Transverse colon (tissue), 4 donors: ENCODE measurements at regions not wholly inside any gene's neighbourhood (a gene's known extent, or its start where the extent isn't known, plus 50 kb on each side); places are given as distances from the start of the nearest gene placed in this dataset.

Experiments used
- DNase-seq: peaks from one replicate; pipeline ENCODE4 v3.0.0-alpha.2; 2019
- H3K27ac ChIP-seq, 4 donors: fragments of 200-600 bp; sonication (generic); 2 replicates each; pipeline ENCODE4 v1.5.1; 2016 to 2018; ENCODE audit warnings: inconsistent platforms in 4 of 4
- H3K27me3 ChIP-seq: fragments of 200-600 bp; sonication (generic); 2 replicates; pipeline ENCODE4 v1.5.1; 2017; ENCODE audit warnings: inconsistent platforms
- H3K36me3 ChIP-seq, 4 donors: fragments of 200-600 bp; sonication (generic); 2 replicates each; pipeline ENCODE4 v1.5.1; 2017 to 2019; ENCODE audit warnings: inconsistent platforms in 4 of 4
- H3K4me1 ChIP-seq, 4 donors: fragments of 200-600 bp; sonication (generic); 2 replicates each; pipeline ENCODE4 v1.5.1; 2017 to 2020; ENCODE audit warnings: inconsistent platforms in 4 of 4
- H3K4me3 ChIP-seq, 4 donors: fragments of 200-600 bp; sonication (generic); 1 replicate in 1 of 4; 2 replicates in 3 of 4; pipeline versions ENCODE4 v1.5.1 to v1.6.1; 2017 to 2019; ENCODE audit warnings: inconsistent platforms in 4 of 4
- H3K9me3 ChIP-seq, 2 donors: fragments of 200-600 bp; sonication (generic); 2 replicates each; pipeline ENCODE4 v1.5.1; 2017 to 2019; ENCODE audit warnings: inconsistent platforms in 2 of 2
- EP300 ChIP-seq: sonication (generic); formaldehyde crosslinking; IDR thresholded peaks from one replicate; pipeline ENCODE4 v1.6.1; 2017; ENCODE audit warnings: antibody characterized with exemption, low read depth
- POLR2A ChIP-seq: fragments of 450-650 bp; IDR thresholded peaks from one replicate; pipeline ENCODE4 v1.6.1; 2016; ENCODE audit warnings: antibody characterized with exemption, mild to moderate bottlenecking, moderate library complexity
- POLR2AphosphoS5 ChIP-seq, 3 donors: sonication (generic); formaldehyde crosslinking; IDR thresholded peaks; one replicate each; pipeline ENCODE4 v1.6.1; 2016; ENCODE audit warnings: antibody characterized with exemption in 3 of 3
- WGBS, 2 donors: methylation state at CpG; one replicate each; pipeline ENCODE4 v1.1.5; 2018; ENCODE audit warnings: low coverage in 1 of 2; 5-methylcytosine and 5-hydroxymethylcytosine counted together
- in situ Hi-C, 4 donors: fragments of 200-750 bp; cut with MboI; loops; one replicate each; pipeline versions ENCODE4 v1.15.0 to v1.15.1; 2017; ENCODE audit warnings: low sequenced_read_pairs in 3 of 4, low pct_ligation_motif_present in 1 of 4, low pct_unique_long_range_greater_than_20kb in 1 of 4
- intact Hi-C: fragments of 100-400 bp; cut with DNase I; formaldehyde crosslinking; loops from one replicate; pipeline ENCODE4 v1.15.1; 2023; ENCODE audit warnings: low total_unique reads
- TF ChIP-seq, protein P1 (sequence below), 5 experiments: fragments of 200-600 bp in 3 of 5; fragments of 450-650 bp in 2 of 5; sonication (generic) in 3 of 5; IDR thresholded peaks; 1 replicate in 2 of 5; 2 replicates in 3 of 5; pipeline ENCODE4 v1.5.1; 2016 to 2017; ENCODE audit warnings: antibody characterized with exemption in 5 of 5, inconsistent platforms in 3 of 5, mild to moderate bottlenecking in 2 of 5, moderate library complexity in 1 of 5

DNA sequence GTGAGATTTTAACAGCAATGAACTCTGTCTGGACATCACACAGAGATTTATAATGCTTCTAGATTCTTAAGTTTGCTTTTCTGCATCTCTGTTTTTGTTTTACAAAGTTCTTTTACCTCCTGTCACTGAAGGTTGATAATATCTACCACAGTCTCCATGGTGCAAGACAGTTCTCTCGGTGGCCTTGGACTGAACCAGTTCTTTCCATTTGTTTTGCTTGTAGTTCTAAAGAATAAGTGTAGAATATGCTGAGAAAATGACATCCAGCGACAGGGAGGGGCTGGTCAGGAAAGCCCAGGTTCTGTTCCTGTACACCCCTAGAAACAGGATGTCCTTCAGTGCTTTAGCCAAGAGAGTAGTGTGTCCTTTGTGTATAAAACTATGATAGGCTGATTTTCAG lies 1079.5 kb upstream of the INTU start:
- Histone ChIP-seq H3K4me1 (no peaks in the 10 kb centered on the region), H3K4me3 (no peak overlapping the region), H3K36me3 (no peaks in the 10 kb centered on the region), H3K27ac (no peak overlapping the region), H3K27me3 (no peaks in the 10 kb centered on the region), H3K9me3 (no peaks in the 10 kb centered on the region)
- no peak for DNase-seq
- no peak for TF ChIP-seq EP300
- TF ChIP-seq POLR2AphosphoS5 (IDR thresholded peaks at IDR 0.05), result no peak
- no peak for TF ChIP-seq POLR2A
- TF ChIP-seq, protein P1, sequence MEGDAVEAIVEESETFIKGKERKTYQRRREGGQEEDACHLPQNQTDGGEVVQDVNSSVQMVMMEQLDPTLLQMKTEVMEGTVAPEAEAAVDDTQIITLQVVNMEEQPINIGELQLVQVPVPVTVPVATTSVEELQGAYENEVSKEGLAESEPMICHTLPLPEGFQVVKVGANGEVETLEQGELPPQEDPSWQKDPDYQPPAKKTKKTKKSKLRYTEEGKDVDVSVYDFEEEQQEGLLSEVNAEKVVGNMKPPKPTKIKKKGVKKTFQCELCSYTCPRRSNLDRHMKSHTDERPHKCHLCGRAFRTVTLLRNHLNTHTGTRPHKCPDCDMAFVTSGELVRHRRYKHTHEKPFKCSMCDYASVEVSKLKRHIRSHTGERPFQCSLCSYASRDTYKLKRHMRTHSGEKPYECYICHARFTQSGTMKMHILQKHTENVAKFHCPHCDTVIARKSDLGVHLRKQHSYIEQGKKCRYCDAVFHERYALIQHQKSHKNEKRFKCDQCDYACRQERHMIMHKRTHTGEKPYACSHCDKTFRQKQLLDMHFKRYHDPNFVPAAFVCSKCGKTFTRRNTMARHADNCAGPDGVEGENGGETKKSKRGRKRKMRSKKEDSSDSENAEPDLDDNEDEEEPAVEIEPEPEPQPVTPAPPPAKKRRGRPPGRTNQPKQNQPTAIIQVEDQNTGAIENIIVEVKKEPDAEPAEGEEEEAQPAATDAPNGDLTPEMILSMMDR (IDR thresholded peaks at IDR 0.05), result no peak
- in situ Hi-C loops (no loop called here), intact Hi-C loops (no loop called here)
- 65 to 66% methylated on average over 2 of the region's 2 CpGs for WGBS, 2 donors

DNA sequence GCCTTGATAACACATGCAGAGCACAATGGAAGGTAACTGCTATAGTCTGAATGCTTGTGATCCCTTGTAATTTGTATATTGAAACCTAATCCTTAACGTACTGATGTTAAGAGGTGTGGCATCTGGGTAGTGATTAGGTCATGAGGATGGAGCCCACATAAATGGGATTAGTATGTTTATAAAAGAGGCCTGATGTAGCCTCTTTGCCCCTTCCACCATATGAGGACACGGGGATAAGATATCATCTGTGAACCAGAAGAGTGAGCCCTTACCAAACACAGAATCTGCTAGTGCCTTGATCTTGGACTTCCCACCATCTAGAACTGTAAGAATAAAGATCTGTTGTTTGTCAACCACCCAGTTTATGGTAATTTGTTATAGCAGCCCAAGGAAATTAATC lies 1074.2 kb upstream of the INTU start:
- no peaks in the 10 kb centered on the region for H3K36me3 ChIP-seq
- intact Hi-C loops, result no loop called here
- H3K9me3 ChIP-seq, result no peaks in the 10 kb centered on the region
- in situ Hi-C loops, result no loop called here
- TF ChIP-seq, protein P1 (IDR thresholded peaks at IDR 0.05), result no peak
- no peak for TF ChIP-seq POLR2A
- no peak for TF ChIP-seq POLR2AphosphoS5 (IDR thresholded peaks at IDR 0.05)
- no peak for TF ChIP-seq EP300
- H3K4me1 ChIP-seq, result no peaks in the 10 kb centered on the region
- WGBS, 2 donors, result 46 to 71% methylated on average over 2 of the region's 2 CpGs
- no peak overlapping the region for H3K4me3 ChIP-seq
- H3K27me3 ChIP-seq, result no peaks in the 10 kb centered on the region
- no peak overlapping the region for H3K27ac ChIP-seq
- DNase-seq, result no peak

DNA sequence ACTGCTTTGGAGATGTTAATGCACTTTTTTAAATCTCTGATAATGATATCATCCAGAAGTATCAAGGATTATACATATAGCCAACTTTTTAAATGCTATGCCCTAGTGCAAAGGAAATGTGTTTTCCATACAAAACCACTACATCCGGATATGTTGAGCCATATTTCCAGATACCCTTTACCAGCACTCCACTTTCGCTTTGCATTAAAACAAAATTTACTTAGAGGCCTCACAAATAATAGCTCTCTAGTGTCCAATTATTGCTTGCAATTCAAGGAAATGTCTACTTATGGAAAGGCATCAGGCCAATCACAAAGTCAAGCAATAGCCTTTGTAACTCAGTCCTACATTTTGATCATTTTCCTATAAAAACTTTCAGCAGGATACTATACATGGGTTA lies 1072.8 kb upstream of the INTU start:
- in situ Hi-C loops (no loop called here), intact Hi-C loops (no loop called here)
- no peaks in the 10 kb centered on the region for H3K36me3 ChIP-seq
- WGBS, 2 donors, result 46 to 48% methylated on average over 2 of the region's 2 CpGs
- no peaks in the 10 kb centered on the region for H3K4me1 ChIP-seq
- H3K27me3 ChIP-seq, result no peaks in the 10 kb centered on the region
- DNase-seq, result no peak
- no peak overlapping the region for H3K4me3 ChIP-seq
- no peaks in the 10 kb centered on the region for H3K9me3 ChIP-seq
- TF ChIP-seq, protein P1 (IDR thresholded peaks at IDR 0.05), result no peak
- no peak overlapping the region for H3K27ac ChIP-seq

DNA sequence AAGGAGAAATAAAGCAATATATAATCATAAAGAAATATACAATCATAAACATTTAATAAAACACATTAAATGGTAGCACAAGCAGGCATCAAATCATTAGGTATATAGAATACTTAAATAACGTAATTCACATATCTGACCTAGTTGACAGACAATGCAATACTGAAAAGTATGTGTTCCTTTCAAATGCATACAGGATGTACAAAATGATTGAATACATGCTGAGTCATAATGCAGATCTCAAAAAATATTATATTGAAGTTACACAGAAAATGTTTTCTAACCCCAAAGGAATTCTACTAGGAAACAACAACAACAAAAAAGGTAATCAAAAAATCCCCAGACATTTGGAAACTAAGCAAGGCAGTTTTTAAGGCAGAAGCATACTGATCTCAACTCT lies 1072.0 kb upstream of the INTU start:
- TF ChIP-seq POLR2A, result no peak
- Histone ChIP-seq H3K4me1 (no peaks in the 10 kb centered on the region), H3K27me3 (no peaks in the 10 kb centered on the region), H3K4me3 (no peak overlapping the region), H3K36me3 (no peaks in the 10 kb centered on the region), H3K9me3 (no peaks in the 10 kb centered on the region), H3K27ac (no peak overlapping the region)
- intact Hi-C loops, result no loop called here
- DNase-seq, result no peak
- in situ Hi-C loops, result no loop called here
- WGBS, 2 donors, result 75 to 90% methylated on average over 1 of the region's 1 CpG

DNA sequence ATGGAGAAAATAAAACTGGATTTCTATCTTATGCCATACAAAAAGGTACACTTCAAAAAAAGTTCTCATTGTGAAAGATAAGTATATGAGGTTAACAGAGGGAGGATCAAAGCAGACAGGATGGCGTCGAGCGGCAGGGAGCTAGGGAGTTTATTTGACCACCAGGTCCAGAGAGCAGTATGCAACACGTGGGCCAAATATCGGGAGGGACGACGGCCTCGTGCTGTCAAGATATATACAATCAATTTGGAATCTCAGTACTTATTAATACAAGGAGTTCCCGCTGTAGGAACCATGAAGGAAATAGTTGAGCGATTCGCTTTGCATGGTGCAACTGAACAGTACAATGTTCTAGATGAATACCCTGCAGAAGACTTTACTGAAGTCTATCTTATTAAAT lies 1069.4 kb upstream of the INTU start:
- Histone ChIP-seq H3K36me3 (no peaks in the 10 kb centered on the region), H3K9me3 (no peaks in the 10 kb centered on the region), H3K27me3 (no peaks in the 10 kb centered on the region), H3K4me1 (no peaks in the 10 kb centered on the region), H3K27ac (no peak overlapping the region), H3K4me3 (no peak overlapping the region)
- WGBS, 2 donors, result 89% methylated on average over 8 to 11 of the region's 11 CpGs
- intact Hi-C loops, result no loop called here
- DNase-seq, result no peak
- no peak for TF ChIP-seq POLR2A
- TF ChIP-seq, protein P1 (IDR thresholded peaks at IDR 0.05), result no peak
- in situ Hi-C loops, result no loop called here
